ENCODE measurements at regions not wholly inside any gene's neighbourhood (a gene's known extent, or its start where the extent isn't known, plus 50 kb on each side); places are given as distances from the start of the nearest gene placed in this dataset.

DNA sequence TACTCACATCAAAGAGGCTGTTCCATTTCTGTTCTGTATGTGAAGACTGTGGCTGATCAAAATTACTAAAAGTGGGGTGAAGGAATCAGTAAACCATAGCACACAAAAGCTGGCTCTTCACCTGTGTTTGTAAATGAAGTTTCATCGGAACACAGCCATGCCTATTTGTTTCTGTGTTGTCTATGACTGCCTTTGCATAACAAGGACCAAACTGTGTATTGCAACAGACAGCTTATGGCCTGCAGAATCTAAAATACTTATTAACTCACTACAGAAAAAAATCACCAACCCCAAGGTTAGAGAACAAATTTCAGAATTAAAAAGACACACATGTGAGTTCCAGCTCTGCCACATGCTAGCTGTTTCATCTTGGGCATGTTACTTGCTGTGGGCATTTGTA lies 163.9 kb downstream of the LYPLAL1 start:
- TF ChIP-seq, protein P1, sequence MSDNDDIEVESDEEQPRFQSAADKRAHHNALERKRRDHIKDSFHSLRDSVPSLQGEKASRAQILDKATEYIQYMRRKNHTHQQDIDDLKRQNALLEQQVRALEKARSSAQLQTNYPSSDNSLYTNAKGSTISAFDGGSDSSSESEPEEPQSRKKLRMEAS (IDR thresholded peaks at IDR 0.05) = no peak
- TF ChIP-seq TCF12 (IDR thresholded peaks at IDR 0.05; ENCODE audit: low read depth) (no peak), NFIC (IDR thresholded peaks at IDR 0.05) (no peak), CREB1 (IDR thresholded peaks at IDR 0.05; ENCODE audit: low read depth) (no peak), TAF1 (IDR thresholded peaks at IDR 0.05; ENCODE audit: low read depth) (no peak), CEBPB (IDR thresholded peaks at IDR 0.05) (no peak), EP300 (IDR thresholded peaks at IDR 0.05; ENCODE audit: borderline replicate concordance) (no peak), ZBTB7A (IDR thresholded peaks at IDR 0.05; ENCODE audit: low read depth) (no peak), RAD21 (IDR thresholded peaks at IDR 0.05; ENCODE audit: low read depth) (no peak), YY1 (IDR thresholded peaks at IDR 0.05; ENCODE audit: low read depth) (no peak), FOXM1 (IDR thresholded peaks at IDR 0.05; ENCODE audit: borderline replicate concordance, low read depth) (no peak)
- TF ChIP-seq, protein P2, sequence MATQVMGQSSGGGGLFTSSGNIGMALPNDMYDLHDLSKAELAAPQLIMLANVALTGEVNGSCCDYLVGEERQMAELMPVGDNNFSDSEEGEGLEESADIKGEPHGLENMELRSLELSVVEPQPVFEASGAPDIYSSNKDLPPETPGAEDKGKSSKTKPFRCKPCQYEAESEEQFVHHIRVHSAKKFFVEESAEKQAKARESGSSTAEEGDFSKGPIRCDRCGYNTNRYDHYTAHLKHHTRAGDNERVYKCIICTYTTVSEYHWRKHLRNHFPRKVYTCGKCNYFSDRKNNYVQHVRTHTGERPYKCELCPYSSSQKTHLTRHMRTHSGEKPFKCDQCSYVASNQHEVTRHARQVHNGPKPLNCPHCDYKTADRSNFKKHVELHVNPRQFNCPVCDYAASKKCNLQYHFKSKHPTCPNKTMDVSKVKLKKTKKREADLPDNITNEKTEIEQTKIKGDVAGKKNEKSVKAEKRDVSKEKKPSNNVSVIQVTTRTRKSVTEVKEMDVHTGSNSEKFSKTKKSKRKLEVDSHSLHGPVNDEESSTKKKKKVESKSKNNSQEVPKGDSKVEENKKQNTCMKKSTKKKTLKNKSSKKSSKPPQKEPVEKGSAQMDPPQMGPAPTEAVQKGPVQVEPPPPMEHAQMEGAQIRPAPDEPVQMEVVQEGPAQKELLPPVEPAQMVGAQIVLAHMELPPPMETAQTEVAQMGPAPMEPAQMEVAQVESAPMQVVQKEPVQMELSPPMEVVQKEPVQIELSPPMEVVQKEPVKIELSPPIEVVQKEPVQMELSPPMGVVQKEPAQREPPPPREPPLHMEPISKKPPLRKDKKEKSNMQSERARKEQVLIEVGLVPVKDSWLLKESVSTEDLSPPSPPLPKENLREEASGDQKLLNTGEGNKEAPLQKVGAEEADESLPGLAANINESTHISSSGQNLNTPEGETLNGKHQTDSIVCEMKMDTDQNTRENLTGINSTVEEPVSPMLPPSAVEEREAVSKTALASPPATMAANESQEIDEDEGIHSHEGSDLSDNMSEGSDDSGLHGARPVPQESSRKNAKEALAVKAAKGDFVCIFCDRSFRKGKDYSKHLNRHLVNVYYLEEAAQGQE (IDR thresholded peaks at IDR 0.05; ENCODE audit: low read depth) = no peak
